Posterior cingulate gyrus (tissue), 11 donors: ENCODE measurements at regions not wholly inside any gene's neighbourhood (a gene's known extent, or its start where the extent isn't known, plus 50 kb on each side); places are given as distances from the start of the nearest gene placed in this dataset.
A peak's percentile ranks its signal among the peaks of the same experiment; 100 is the strongest.
"Not testable (repeated sequence)": the region's sequence is repeated elsewhere in the genome, so short reads cannot be mapped to it uniquely, and the experiment has no call there.

Experiments used
- DNase-seq, 10 donors: peaks; one replicate each; pipeline versions ENCODE4 v3.0.0 to v3.0.0-alpha.2; 2020 to 2021; ENCODE audit warnings: mixed read lengths in 3 of 10
- intact Hi-C: fragments of 100-400 bp; cut with DNase I; formaldehyde crosslinking; loops from one replicate; pipeline ENCODE4 v1.15.1; 2023

DNA sequence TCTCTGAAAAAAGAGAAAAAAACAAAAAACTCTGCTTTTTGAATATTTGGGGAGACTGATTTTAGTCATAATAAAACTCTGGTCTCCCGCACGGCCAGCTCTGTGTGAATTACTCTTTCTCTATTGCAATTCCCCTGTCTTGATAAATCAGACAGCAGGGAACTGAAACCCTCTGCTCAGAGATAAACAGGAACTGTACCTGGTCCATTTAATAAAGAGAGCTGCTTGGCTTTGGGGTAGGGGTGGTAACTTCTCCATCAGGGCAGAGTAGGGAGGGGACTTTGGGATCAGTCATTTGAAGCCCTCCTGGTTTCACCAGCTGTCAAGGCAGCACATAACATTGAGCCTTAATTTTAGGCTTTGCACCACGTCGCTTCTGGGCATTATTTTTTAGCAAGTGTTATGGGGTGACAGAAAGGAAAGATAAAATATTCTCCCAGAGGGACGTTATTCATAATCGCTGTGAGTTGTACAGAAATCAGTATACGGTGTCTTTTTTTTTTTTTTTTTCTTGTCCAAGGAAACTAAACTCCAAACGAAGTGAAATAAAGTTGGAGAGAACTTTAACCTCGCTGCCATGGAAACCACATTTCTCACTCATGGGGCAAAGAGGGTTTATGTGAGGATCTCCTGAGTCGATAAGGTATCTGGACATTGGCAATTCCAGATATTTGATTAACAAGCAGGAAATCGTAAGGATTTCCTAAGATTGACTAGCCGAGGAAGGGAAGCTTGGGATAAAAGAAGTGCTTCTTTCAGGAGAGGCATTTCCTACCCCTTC lies 99.0 kb upstream of the MRI1 start:
- DNase-seq: no peak
- intact Hi-C loops: no loop called here

GRCh38 chr19:13652810-13653590 lies 111.3 kb upstream of the MRI1 start:
- no peak for DNase-seq
- intact Hi-C loops: no loop called here

DNA sequence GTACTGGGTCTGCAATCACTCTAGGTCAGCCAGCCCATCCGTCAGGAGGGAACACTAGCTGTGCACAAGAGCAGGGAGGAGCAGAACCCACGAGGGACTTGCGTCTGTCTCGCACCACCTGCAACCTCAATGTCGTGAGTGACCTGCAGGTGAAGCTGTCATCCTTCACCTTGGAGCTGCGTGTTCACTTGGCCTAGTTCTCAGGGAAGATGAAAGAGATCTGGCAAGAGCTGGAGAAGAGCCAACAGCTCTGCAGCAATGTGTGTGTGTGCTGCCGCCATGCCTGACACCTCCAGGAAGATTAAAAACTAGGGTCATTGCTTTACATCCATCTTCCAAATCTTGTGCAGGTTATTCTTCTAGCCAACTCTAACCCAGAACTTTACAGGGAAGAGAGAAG lies 117.6 kb upstream of the MRI1 start:
- DNase-seq: no peak
- intact Hi-C loops: no loop called here

DNA sequence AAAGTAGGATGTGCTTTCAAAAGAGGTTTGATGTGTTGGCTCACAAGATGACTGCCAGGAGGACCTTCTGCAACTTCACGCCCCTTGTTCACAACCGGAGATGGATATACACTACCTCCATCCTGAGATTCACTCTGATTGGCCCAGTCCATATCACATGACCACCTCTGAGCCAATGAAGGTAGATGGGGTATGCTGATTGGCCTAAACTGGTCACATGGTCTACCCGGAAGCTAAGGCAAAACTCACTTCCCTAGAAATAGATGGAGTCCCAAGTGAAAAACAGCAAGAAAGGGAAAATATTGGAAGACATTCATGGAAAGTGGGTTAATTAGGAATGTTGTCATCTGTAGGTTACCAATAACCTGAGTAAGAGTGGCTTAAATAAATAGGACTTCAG lies 119.7 kb upstream of the MRI1 start:
- intact Hi-C loops: no loop called here

DNA sequence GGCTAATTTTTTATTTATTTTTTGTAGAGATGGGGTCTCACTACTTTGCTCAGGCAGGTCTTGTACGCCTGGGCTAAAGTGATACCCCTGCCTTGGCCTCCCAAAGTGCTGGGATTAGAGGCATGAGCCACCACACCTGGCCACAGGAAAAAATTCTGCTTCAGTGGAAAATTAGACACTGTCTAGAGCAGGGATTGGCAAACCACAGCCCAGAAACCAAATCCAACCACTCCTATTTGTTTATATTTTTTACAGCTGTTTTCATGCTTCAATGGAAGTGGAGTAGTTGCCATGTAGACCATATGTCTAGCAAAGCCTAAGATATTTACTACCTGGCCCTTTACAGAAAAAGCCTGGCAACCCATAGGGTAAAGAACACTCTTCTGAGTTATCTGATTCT lies 123.7 kb upstream of the MRI1 start:
- no peak for DNase-seq
- intact Hi-C loops: no loop called here

More for the DNA sequence above, 119.7 kb upstream of the MRI1 start:
- no peak for DNase-seq

GRCh38 chr19:13639342-13639929 lies 124.9 kb upstream of the MRI1 start:
- intact Hi-C loops: no loop called here

DNA sequence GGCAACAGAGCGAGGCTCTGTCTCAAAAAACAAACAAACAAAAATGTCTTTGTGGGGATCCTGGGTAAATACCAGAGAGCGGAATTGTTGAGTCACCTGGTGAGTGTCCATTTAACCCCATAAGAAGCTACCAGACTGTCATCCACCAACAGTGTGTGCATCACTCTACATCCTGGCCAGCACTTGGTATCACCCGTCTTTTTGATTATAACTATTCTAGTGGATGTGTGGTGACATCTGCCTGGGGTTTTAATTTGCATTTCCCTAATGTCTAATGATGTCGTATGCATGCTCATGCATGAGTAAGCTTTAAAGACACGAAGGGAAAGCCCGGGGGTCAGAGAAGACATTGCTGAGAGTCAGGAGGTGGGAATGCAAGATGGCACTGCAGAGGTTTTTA lies 126.7 kb upstream of the MRI1 start:
- intact Hi-C loops: no loop called here
- no peak for DNase-seq

More at GRCh38 chr19:13639342-13639929, 124.9 kb upstream of the MRI1 start:
- DNase-seq: no peak

DNA sequence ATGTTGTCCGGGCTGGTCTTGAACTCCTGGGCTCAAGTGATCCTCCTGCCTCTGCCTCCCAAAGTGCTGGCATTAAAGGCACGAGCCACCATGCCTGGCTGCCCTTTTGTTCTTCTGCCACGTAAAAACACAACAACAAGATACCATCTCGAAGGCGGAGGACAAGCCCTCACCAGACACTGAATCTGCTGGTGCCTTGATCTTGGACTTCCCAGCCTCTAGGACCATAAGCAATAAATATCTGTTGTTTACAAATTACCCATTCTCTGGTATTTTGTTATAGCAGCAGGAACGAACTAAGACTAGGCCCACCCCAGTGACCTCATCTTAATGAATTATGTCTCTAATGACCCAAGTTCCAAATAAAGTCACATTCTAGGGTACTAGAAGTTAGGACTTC lies 128.4 kb upstream of the CACNA1A start:
- DNase-seq: no peak
- intact Hi-C loops: no loop called here

- DNase-seq: no peak
- intact Hi-C loops: no loop called here
Observed at GRCh38 chr19:13633522-13633922, 127.2 kb upstream of the CACNA1A start.

DNA sequence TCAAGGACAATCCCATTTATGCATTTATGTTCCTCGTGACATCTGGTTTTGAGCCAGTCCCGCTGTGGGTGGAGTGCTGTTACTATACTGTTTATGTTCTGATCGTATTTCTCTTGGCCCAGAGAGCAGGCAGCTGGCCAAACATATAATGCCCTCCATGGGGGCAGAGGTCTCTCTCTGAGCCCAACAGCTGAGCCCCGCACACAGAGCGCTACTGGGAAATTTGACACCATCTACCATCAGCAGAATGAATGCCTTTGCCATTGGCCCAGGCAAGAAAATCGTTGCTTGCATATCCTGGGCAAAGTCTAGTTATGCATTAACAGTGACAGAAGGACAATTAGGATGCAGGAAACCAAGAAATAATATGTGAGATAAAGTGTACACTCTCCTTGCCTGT lies 126.8 kb upstream of the CACNA1A start:
- no peak for DNase-seq
- intact Hi-C loops: no loop called here

DNA sequence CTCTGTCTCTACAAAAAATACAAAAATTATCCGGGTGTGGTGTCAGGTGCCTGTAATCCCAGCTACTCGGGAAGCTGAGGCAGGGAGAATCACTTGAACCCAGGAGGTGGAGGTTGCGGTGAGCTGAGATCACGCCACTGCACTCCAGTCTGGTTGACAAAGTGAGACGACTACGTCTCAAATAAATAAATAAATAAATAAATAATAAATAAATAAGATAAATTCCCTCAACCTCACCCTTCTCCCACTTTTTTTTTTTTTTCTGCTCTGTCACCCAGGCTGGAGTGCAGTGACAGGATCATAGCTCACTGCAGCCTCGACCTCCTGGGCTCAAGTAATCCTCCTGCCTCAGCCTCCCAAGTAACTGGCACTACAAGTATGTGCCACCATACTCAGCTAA lies 125.9 kb upstream of the CACNA1A start:
- intact Hi-C loops, DNase-seq: not testable (repeated sequence)

GRCh38 chr19:13629687-13630357 lies 123.5 kb upstream of the CACNA1A start:
- intact Hi-C loops: no loop called here
- no peak for DNase-seq

DNA sequence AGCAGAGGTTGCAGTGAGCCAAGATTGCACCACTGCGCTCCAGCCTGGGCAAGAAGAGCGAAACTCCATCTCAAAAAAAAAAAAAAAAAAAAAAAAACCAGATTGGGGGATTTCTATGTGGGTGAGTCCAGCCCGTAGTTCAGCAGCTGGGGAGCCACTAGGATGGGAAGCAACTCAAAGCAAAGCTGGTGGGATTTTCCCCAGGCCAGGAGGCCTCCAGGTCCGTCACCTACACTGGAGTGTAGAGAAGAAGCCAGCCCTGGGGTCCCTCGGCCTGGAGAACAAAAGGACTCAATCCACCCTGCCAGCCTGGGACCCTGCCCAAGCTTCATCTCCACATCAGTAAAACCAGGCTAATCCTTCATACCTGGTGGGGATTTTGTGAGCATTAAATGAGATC lies 121.3 kb upstream of the CACNA1A start:
- DNase-seq: no peak
- intact Hi-C loops: no loop called here

DNA sequence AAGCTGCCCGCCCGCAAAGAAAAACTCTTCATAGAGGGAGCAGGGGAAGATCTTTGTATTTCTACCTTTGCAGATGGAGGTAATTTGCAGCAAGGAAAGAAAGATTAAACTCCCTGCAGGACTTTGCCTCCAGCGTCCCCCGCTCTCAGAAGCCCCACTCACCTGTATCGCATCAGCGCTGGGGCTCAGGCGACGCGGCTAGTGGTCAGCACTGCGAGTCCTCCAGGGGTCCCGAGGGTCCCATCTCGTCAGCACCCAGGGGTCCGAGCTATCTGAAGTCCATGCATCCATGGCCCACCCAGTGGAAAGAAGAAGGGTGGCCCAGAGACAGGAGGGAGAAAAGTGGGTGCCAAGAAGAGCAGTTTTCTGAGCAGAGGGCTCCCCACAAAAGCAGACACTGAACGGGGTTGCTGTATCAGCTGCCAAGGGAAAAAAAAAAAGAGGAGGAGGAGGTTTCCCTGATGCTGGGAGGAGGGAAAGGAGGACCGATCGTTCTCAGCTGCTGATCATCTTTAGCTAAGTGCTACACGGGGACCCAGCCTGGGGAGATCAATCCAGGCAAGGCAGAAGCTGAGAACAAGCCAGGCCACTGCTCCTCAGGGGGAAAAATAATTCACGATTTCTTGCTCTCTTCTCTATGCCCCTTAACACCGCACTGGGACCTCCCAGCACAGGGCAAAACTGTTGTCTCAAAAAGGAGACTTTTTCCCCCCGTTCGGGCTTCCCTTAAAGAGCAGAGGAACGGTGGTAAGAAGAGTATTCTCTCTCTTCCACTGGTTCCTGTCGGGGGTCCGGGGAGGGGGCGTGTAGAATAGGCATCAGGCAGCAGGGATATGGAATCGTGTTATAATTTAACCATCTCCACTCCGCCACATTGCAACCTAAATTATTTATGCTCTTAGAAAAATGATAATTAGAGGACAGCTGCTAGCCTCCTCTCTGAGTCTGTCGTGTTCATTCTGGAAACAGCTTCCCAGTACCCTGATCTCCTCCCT lies 117.7 kb upstream of the CACNA1A start:
- no peak for DNase-seq
- intact Hi-C loops: no loop called here

GRCh38 chr19:13622766-13623715 lies 116.8 kb upstream of the CACNA1A start:
- DNase-seq: peak in 1 of 10 donors; percentile 65
- intact Hi-C loops: no loop called here

GRCh38 chr19:13621413-13621812 lies 115.1 kb upstream of the CACNA1A start:
- peak in 1 of 10 donors; percentile 59 for DNase-seq
- intact Hi-C loops: no loop called here

DNA sequence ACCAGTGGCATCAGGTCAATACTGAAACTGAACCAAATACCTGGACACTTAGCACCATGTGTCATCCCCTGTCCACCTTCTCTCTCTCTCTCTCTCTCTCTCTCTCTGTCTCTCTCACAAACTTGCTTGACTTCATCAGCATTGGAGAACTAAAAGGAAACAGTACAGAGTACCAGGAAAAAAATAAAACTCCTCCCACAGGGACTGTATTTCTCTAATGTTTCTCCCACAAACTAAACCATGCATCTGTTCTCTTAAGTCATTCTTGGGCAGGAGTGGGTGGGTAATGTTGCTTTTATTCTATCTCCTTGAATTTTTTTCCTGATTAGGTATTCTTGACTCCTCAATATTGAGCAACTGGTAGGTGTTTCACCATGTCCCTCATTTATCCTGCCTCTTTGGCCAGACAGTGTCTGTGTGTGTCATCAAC lies 112.9 kb upstream of the CACNA1A start:
- DNase-seq: no peak
- intact Hi-C loops: loop anchor here (5.0 kb wide), 1 partner anchor 98 kb away; no protein-coding TSS in a partner anchor

DNA sequence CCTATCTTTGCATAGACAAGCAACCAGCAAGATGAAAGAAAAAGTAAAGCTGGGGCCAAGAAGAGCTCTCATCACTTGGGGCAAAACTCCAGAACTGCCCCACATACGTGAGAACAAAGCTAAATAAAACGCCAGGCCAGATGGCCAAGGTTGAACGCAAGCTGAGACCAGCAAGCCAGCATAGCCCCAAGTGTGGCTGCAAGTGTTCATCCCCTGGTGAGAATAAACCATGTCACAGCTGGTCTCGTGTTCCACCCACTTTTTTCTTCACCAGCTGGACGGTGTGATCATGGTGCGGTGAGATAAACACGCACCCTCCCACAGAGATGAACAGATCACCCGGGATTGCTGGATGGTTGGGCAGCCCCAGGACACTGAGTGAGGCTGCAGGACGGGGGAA lies 109.6 kb upstream of the CACNA1A start:
- intact Hi-C loops: loop anchor here (5.0 kb wide), 1 partner anchor 101 kb away; no protein-coding TSS in a partner anchor

More for the DNA sequence above, 109.6 kb upstream of the CACNA1A start:
- peak in 7 of 10 donors; percentile 18 to 85 (median 58) for DNase-seq
